ENCODE measurements at regions not wholly inside any gene's neighbourhood (a gene's known extent, or its start where the extent isn't known, plus 50 kb on each side); places are given as distances from the start of the nearest gene placed in this dataset.

GRCh38 chr2:200243441-200243840, 63.1 kb upstream of the SPATS2L start:
- TF ChIP-seq, protein P1, sequence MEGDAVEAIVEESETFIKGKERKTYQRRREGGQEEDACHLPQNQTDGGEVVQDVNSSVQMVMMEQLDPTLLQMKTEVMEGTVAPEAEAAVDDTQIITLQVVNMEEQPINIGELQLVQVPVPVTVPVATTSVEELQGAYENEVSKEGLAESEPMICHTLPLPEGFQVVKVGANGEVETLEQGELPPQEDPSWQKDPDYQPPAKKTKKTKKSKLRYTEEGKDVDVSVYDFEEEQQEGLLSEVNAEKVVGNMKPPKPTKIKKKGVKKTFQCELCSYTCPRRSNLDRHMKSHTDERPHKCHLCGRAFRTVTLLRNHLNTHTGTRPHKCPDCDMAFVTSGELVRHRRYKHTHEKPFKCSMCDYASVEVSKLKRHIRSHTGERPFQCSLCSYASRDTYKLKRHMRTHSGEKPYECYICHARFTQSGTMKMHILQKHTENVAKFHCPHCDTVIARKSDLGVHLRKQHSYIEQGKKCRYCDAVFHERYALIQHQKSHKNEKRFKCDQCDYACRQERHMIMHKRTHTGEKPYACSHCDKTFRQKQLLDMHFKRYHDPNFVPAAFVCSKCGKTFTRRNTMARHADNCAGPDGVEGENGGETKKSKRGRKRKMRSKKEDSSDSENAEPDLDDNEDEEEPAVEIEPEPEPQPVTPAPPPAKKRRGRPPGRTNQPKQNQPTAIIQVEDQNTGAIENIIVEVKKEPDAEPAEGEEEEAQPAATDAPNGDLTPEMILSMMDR (conservative IDR thresholded peaks at IDR 0.05; ENCODE audit: low read depth, low read length), result no peak
- TF ChIP-seq EZH2 (IDR thresholded peaks at IDR 0.05; ENCODE audit: borderline replicate concordance, low read depth, low read length, poor library complexity, severe bottlenecking), result no peak

All from A673 (cell line).